A673 (cell line): ENCODE measurements at regions not wholly inside any gene's neighbourhood (a gene's known extent, or its start where the extent isn't known, plus 50 kb on each side); places are given as distances from the start of the nearest gene placed in this dataset.

Source experiments
- CTCF ChIP-seq: fragments of 300-800, 200-600 bp; sonication (generic); conservative IDR thresholded peaks from 2 replicates; pipeline ENCODE4 v1.5.1; 2017; ENCODE audit warnings: low read depth, mild to moderate bottlenecking, antibody characterized with exemption, low read length, moderate library complexity, mixed read lengths
- EZH2 ChIP-seq: fragments of 200-600 bp; sonication (generic); IDR thresholded peaks from 2 replicates; pipeline ENCODE4 v1.6.1; 2017; ENCODE audit warnings: borderline replicate concordance, low read depth, mild to moderate bottlenecking, mixed read lengths, antibody characterized with exemption, low read length; ENCODE audit not compliant: poor library complexity, severe bottlenecking

GRCh38 chr1:22292011-22292788 is 149.3 kb upstream of the WNT4 start:
- TF ChIP-seq CTCF (no peak), EZH2 (no peak)
